HCT116 (cell line): ENCODE measurements at regions not wholly inside any gene's neighbourhood (a gene's known extent, or its start where the extent isn't known, plus 50 kb on each side); places are given as distances from the start of the nearest gene placed in this dataset.

Source experiments
- ATAC-seq: fragments of 200-7000 bp; cut with Tn5 transposase; 2 replicates; pipeline ENCODE4 v1.9.1; 2020; ENCODE audit warnings: mild to moderate bottlenecking, moderate library complexity
- BruUV-seq: library from RNA; stranded (reverse); fragments of 400-500 nt; replicated peaks from 2 replicates; lab custom pipeline; 2021; lab: Mats Ljungman, UMichigan
- CTCF ChIA-PET: fragments of 300-600 bp; sonication (Branson Sonifier 250); formaldehyde crosslinking; loops from one replicate; lab custom pipeline; 2021; ENCODE audit warnings: antibody characterized with exemption; lab: Charles Lee
- POLR2A ChIA-PET: fragments of 300-600, 350-600 bp; sonication (Branson Sonifier 250); formaldehyde crosslinking; loops from one replicate; lab custom pipeline; 2021; ENCODE audit warnings: antibody characterized with exemption; lab: Charles Lee
- RAD21 ChIA-PET, 2 experiments: fragments of 300-600 bp; sonication (Branson Sonifier 250); formaldehyde crosslinking; loops; one replicate each; lab custom pipeline; 2023; ENCODE audit warnings: low total read pairs in 2 of 2; ENCODE audit not compliant: uncharacterized antibody in 2 of 2, unreplicated experiment in 2 of 2, low non-redundant PET in 1 of 2; lab: Charles Lee
- DNase-seq: peaks from one replicate; pipeline ENCODE4 v3.0.0-alpha.2; 2010; ENCODE audit warnings: low read depth, low spot score
- H2AFZ ChIP-seq: fragments of 200-600 bp; shearing (Covaris generic), sonication (generic); 2 replicates; pipeline ENCODE4 v1.6.1; 2017; ENCODE audit warnings: low read depth, mixed run types, mixed read lengths, antibody characterized with exemption, low read length; ENCODE audit not compliant: poor library complexity, severe bottlenecking
- H3K27ac ChIP-seq: 2 replicates; pipeline ENCODE4 v1.5.1; 2012; ENCODE audit warnings: low read depth, low read length
- H3K27me3 ChIP-seq: fragments of 200-600 bp; sonication (generic); 2 replicates; pipeline ENCODE4 v1.6.1; 2016; ENCODE audit warnings: mixed run types, low read length, mixed read lengths; ENCODE audit not compliant: insufficient read depth
- H3K36me3 ChIP-seq, 2 experiments: fragments of 200-500 bp in 1 of 2; fragments of 200-600 bp in 1 of 2; sonication (Bioruptor generic) in 1 of 2; sonication (generic) in 1 of 2; 2 replicates each; pipeline versions ENCODE4 v1.5.1 to v1.6.1; 2014 to 2016; ENCODE audit warnings: low read length in 2 of 2, inconsistent platforms in 1 of 2, mixed read lengths in 1 of 2, mixed run types in 1 of 2; ENCODE audit not compliant: insufficient read depth in 2 of 2, control insufficient read depth in 1 of 2
- H3K4me1 ChIP-seq, 2 experiments: fragments of 200-600 bp in 1 of 2; sonication (generic) in 1 of 2; 2 replicates each; pipeline versions ENCODE4 v1.5.1 to v1.6.1; 2012 to 2017; ENCODE audit warnings: low read length in 2 of 2, inconsistent platforms in 1 of 2, mild to moderate bottlenecking in 1 of 2, mixed read lengths in 1 of 2, mixed run types in 1 of 2, moderate library complexity in 1 of 2; ENCODE audit not compliant: insufficient read depth in 2 of 2, control insufficient read depth in 1 of 2
- H3K4me2 ChIP-seq: fragments of 200-600 bp; sonication (generic); 2 replicates; pipeline ENCODE4 v1.6.1; 2017; ENCODE audit warnings: mixed run types, low read length, mixed read lengths
- H3K4me3 ChIP-seq, 2 experiments: fragments of 200-600 bp in 1 of 2; sonication (generic) in 1 of 2; replicated peaks in 1 of 2; 2 replicates each; pipeline ENCODE4 v1.5.1; 2011 to 2016; ENCODE audit warnings: low read length in 2 of 2, control low read depth in 1 of 2, low read depth in 1 of 2, mild to moderate bottlenecking in 1 of 2, mixed read lengths in 1 of 2, mixed run types in 1 of 2
- H3K79me2 ChIP-seq: fragments of 200-600 bp; sonication (generic); 2 replicates; pipeline ENCODE4 v1.6.1; 2017; ENCODE audit warnings: mild to moderate bottlenecking, mixed run types, low read length, moderate library complexity, mixed read lengths; ENCODE audit not compliant: insufficient read depth
- H3K9ac ChIP-seq: fragments of 200-600 bp; sonication (generic); 2 replicates; pipeline ENCODE4 v1.6.1; 2016; ENCODE audit warnings: low read length, mixed read lengths
- H3K9me2 ChIP-seq: fragments of 200-600 bp; sonication (generic), shearing (Covaris generic); 2 replicates; pipeline ENCODE4 v1.6.1; 2017; ENCODE audit warnings: mixed run types, mild to moderate bottlenecking, moderate library complexity; ENCODE audit not compliant: insufficient read depth
- H3K9me3 ChIP-seq, 2 experiments: fragments of 200-500 bp in 1 of 2; fragments of 200-600 bp in 1 of 2; sonication (Bioruptor generic) in 1 of 2; sonication (generic) in 1 of 2; 2 replicates each; pipeline ENCODE4 v1.6.1; 2014 to 2017; ENCODE audit warnings: low read length in 2 of 2, mixed read lengths in 2 of 2, inconsistent platforms in 1 of 2, low read depth in 1 of 2, mild to moderate bottlenecking in 1 of 2, mixed run types in 1 of 2, moderate library complexity in 1 of 2; ENCODE audit not compliant: control insufficient read depth in 1 of 2, insufficient read depth in 1 of 2
- H4K20me1 ChIP-seq: fragments of 200-600 bp; sonication (generic), shearing (Covaris generic); 2 replicates; pipeline ENCODE4 v1.6.1; 2017; ENCODE audit warnings: mixed run types, mild to moderate bottlenecking, moderate library complexity; ENCODE audit not compliant: insufficient read depth
- CEBPB ChIP-seq: IDR thresholded peaks from 2 replicates; pipeline ENCODE4 v1.6.1; 2012; ENCODE audit warnings: low read depth
- ELF1 ChIP-seq: IDR thresholded peaks from 2 replicates; pipeline ENCODE4 v1.6.1; 2012; ENCODE audit warnings: low read depth, borderline replicate concordance
- EZH2 ChIP-seq: fragments of 200-600 bp; sonication (generic); IDR thresholded peaks from 2 replicates; pipeline ENCODE4 v1.6.1; 2017; ENCODE audit warnings: antibody characterized with exemption, mixed run types
- POLR2AphosphoS5 ChIP-seq: IDR thresholded peaks from 2 replicates; pipeline ENCODE4 v1.6.1; 2011; ENCODE audit warnings: mild to moderate bottlenecking, low read depth, low read length, moderate library complexity
- SIN3A ChIP-seq: IDR thresholded peaks from 2 replicates; pipeline ENCODE4 v1.6.1; 2012; ENCODE audit warnings: low read depth
- SRF ChIP-seq: IDR thresholded peaks from 2 replicates; pipeline ENCODE4 v1.6.1; 2012; ENCODE audit warnings: low read depth
- TCF7L2 ChIP-seq: IDR thresholded peaks from 2 replicates; pipeline ENCODE4 v1.7.0; 2011; ENCODE audit warnings: borderline replicate concordance, inconsistent platforms; ENCODE audit not compliant: insufficient read depth, insufficient read length; ENCODE audit errors: extremely low read depth
- YY1 ChIP-seq: IDR thresholded peaks from 2 replicates; pipeline ENCODE4 v1.6.1; 2011; ENCODE audit warnings: low read length, low read depth, moderate library complexity, mild to moderate bottlenecking; ENCODE audit not compliant: insufficient replicate concordance; ENCODE audit errors: extremely low read depth
- ZNF274 ChIP-seq: fragments of 200-500 bp; sonication (Bioruptor generic); IDR thresholded peaks from 2 replicates; pipeline ENCODE4 v1.6.1; 2014; ENCODE audit warnings: mild to moderate bottlenecking, low read depth, low read length, inconsistent platforms
- intact Hi-C: fragments of 100-400 bp; cut with micrococcal nuclease; formaldehyde crosslinking; loops from 2 replicates; pipeline ENCODE4 v1.10.0; 2022
- TF ChIP-seq, protein P1 (sequence below): IDR thresholded peaks from 2 replicates; pipeline ENCODE4 v1.6.1; 2011; ENCODE audit warnings: mild to moderate bottlenecking, low read length, moderate library complexity; ENCODE audit not compliant: insufficient replicate concordance; ENCODE audit errors: extremely low read depth
- TF ChIP-seq, protein P2 (sequence below): IDR thresholded peaks from 2 replicates; pipeline ENCODE4 v1.6.1; 2012
- TF ChIP-seq, protein P3 (sequence below): IDR thresholded peaks from 2 replicates; pipeline ENCODE4 v1.6.1; 2012

DNA sequence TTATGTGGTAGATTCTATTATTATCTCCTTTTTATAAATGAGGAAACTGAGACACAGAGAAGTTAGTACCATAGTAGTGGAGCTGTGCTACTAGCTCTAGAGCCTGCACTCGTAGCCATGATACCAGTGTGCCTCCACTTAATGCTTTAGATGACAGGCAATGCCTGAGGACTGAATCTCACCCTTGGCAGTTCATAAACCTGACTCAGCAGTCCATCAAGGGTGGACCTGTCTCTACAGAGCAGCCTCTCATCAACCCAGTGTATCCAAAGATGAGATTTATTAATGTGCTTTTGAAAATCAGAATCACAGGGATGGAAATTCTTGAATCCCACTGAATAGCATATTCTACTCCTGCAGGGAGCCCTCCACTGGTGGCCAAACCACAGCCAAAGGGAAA, 483.2 kb upstream of the DIPK2B start:
- RAD21 ChIA-PET, result no interaction called here
- DNase-seq, result no peak
- no peak for ATAC-seq

DNA sequence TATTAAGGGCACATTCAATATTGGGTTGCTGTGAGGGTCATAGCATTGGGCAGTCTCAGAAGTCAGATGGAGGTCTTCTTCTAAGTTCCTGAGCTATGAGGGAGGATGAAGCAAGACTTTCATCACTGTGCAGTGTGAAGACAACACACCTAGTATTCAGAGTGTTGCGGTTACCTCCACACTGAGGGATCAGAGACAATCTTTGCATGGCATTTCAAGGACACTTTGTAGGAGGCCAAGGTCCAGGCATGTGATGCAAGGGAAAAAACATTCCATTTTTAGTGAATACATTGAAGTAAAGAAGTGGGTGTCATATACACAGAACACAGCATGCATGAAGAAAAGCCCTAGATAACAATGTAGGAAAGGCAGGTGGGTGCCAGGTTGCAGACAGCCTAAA, 481.2 kb upstream of the DIPK2B start:
- no peaks in the 10 kb centered on the region for H3K79me2 ChIP-seq
- no TSS peak for BruUV-seq
- no peak overlapping the region for H3K4me2 ChIP-seq
- H3K9ac ChIP-seq, result no peak overlapping the region
- H3K27me3 ChIP-seq, result no peaks in the 10 kb centered on the region
- no peaks in the 10 kb centered on the region for H3K36me3 ChIP-seq
- intact Hi-C loops, result no loop called here
- no peak overlapping the region for H3K27ac ChIP-seq
- H4K20me1 ChIP-seq, result no peaks in the 10 kb centered on the region
- DNase-seq, result no peak
- H3K4me1 ChIP-seq, result no peaks in the 10 kb centered on the region
- no peaks in the 10 kb centered on the region for H3K9me2 ChIP-seq
- no peak for TF ChIP-seq SIN3A
- TF ChIP-seq TCF7L2, result no peak
- TF ChIP-seq ZNF274, result no peak
- TF ChIP-seq, protein P1, sequence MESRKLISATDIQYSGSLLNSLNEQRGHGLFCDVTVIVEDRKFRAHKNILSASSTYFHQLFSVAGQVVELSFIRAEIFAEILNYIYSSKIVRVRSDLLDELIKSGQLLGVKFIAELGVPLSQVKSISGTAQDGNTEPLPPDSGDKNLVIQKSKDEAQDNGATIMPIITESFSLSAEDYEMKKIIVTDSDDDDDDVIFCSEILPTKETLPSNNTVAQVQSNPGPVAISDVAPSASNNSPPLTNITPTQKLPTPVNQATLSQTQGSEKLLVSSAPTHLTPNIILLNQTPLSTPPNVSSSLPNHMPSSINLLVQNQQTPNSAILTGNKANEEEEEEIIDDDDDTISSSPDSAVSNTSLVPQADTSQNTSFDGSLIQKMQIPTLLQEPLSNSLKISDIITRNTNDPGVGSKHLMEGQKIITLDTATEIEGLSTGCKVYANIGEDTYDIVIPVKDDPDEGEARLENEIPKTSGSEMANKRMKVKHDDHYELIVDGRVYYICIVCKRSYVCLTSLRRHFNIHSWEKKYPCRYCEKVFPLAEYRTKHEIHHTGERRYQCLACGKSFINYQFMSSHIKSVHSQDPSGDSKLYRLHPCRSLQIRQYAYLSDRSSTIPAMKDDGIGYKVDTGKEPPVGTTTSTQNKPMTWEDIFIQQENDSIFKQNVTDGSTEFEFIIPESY, result no peak
- TF ChIP-seq EZH2, result no peak
- TF ChIP-seq, protein P2, sequence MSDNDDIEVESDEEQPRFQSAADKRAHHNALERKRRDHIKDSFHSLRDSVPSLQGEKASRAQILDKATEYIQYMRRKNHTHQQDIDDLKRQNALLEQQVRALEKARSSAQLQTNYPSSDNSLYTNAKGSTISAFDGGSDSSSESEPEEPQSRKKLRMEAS, result no peak
- no peak for TF ChIP-seq ELF1
- TF ChIP-seq SRF, result no peak
- TF ChIP-seq, protein P3, sequence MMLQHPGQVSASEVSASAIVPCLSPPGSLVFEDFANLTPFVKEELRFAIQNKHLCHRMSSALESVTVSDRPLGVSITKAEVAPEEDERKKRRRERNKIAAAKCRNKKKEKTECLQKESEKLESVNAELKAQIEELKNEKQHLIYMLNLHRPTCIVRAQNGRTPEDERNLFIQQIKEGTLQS, result no peak
- TF ChIP-seq YY1, result no peak
- no peak for TF ChIP-seq CEBPB
- RAD21 ChIA-PET, result no interaction called here
- no peaks in the 10 kb centered on the region for H3K9me3 ChIP-seq
- POLR2A ChIA-PET, result no interaction called here
- no peak for ATAC-seq
- CTCF ChIA-PET, result no interaction called here
- no peak overlapping the region for H2AFZ ChIP-seq
- H3K4me3 ChIP-seq, result no peak overlapping the region

More for the DNA sequence above, 483.2 kb upstream of the DIPK2B start:
- H2AFZ ChIP-seq, result no peak overlapping the region
- H3K36me3 ChIP-seq, result no peaks in the 10 kb centered on the region
- H3K9ac ChIP-seq, result no peak overlapping the region
- intact Hi-C loops, result no loop called here
- ChIA-PET CTCF (no interaction called here), POLR2A (no interaction called here)
- BruUV-seq, result no TSS peak
- no peak overlapping the region for H3K4me3 ChIP-seq
- H3K4me1 ChIP-seq, result no peaks in the 10 kb centered on the region
- no peaks in the 10 kb centered on the region for H3K27me3 ChIP-seq
- H3K4me2 ChIP-seq, result no peak overlapping the region
- no peak overlapping the region for H3K27ac ChIP-seq
- H4K20me1 ChIP-seq, result no peaks in the 10 kb centered on the region
- H3K9me3 ChIP-seq, result no peaks in the 10 kb centered on the region
- no peaks in the 10 kb centered on the region for H3K79me2 ChIP-seq
- TF ChIP-seq ZNF274, result no peak
- no peak for TF ChIP-seq EZH2
- TF ChIP-seq ELF1, result no peak
- no peak for TF ChIP-seq POLR2AphosphoS5
- TF ChIP-seq, protein P2, result no peak
- H3K9me2 ChIP-seq, result no peaks in the 10 kb centered on the region
